ENCODE measurements at regions not wholly inside any gene's neighbourhood (a gene's known extent, or its start where the extent isn't known, plus 50 kb on each side); places are given as distances from the start of the nearest gene placed in this dataset.
"Not testable (repeated sequence)": the region's sequence is repeated elsewhere in the genome, so short reads cannot be mapped to it uniquely, and the experiment has no call there.

GRCh38 chr14:38589747-38590350 is 334.0 kb upstream of the CLEC14A start:
- no peak for DNase-seq (ENCODE audit: low read depth in 2 of 2)

DNA sequence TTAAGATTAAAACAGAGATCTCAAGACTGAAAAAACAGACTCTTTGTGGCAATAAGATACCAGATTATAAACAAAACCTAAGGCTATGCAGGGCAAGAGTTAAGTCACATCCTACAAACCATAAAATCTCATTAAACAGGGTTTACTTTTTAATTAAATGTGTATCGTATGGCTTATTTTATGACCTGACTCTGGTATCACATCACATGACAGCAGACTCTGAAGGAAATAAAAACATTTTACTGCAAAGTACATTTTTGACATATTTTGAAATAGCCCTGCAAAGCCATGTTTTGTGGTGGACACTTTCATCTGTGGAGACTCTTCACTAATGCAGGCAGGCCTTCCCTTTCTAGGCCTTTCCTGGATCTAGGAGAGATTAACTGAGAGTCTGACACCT is 327.6 kb upstream of the CLEC14A start:
- no peak for DNase-seq (ENCODE audit: low read depth in 2 of 2)

GRCh38 chr14:38578278-38578681 is 322.4 kb upstream of the CLEC14A start:
- no peak for DNase-seq (ENCODE audit: low read depth in 2 of 2)

DNA sequence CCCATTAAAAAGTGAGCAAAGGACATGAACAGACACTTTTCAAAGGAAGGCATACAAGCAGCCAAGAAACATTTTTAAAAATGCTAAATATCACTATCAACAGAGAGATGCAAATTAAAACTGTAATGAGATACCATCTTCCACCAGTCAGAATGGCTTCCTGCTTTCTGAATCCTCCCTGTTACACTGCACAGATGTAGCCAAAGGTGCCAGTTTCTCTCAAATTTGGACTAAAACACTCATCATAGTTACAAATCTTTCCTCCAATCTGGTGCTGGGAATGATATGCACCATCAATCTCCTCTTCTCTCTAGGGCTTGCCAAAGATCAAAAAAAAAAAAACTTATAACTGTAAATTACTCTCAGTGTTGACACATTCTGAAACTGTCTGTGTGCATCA is 311.8 kb upstream of the CLEC14A start:
- DNase-seq (ENCODE audit: low read depth in 2 of 2), result no peak

DNA sequence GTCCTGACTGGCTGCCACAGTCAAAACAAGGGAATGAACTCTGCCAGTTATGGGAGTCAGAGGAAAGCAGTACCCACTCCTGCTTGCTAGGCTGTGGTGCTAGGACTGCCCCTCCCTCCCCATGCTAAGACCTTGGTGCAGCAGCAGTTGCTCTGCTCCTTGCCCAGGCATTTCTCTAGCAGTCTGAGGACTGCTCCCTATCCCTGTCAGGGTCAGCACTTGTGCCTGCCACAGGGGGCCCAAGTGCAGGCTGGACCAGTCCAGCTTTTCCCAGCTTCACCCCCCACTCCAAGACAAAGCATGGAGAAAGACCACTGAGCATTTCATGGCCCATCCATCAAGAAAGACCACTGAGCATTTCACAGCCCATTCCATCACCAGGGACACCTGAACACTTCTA is 305.8 kb upstream of the CLEC14A start:
- DNase-seq (ENCODE audit: low read depth in 2 of 2), result no peak

DNA sequence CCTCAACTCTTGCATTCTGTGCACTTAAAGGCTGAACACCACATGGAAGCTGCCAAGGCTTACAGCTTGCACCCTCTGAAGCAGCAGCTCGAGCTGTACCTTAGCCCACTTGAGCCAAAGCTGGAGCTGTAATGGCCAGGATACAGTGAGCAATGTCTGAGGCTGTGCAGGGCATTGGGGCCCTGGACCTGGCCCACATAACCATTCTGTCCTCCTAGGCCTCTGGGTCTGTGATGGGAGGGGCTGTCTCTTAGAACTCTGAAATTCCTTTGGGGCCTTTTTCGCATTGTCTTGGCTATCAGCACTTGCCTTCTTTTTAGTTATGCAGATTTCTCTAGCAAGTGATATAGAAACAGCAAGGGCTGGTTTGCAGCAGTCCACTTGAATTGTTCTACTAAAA is 303.8 kb upstream of the CLEC14A start:
- DNase-seq (ENCODE audit: low read depth in 2 of 2), result no peak

- DNase-seq (ENCODE audit: low read depth in 2 of 2), result not testable (repeated sequence)
Measured at GRCh38 chr14:38557391-38557790, 301.5 kb upstream of the CLEC14A start.

- DNase-seq (ENCODE audit: low read depth in 2 of 2), result no peak
Measured at GRCh38 chr14:38556252-38556651, 300.4 kb upstream of the CLEC14A start.

DNA sequence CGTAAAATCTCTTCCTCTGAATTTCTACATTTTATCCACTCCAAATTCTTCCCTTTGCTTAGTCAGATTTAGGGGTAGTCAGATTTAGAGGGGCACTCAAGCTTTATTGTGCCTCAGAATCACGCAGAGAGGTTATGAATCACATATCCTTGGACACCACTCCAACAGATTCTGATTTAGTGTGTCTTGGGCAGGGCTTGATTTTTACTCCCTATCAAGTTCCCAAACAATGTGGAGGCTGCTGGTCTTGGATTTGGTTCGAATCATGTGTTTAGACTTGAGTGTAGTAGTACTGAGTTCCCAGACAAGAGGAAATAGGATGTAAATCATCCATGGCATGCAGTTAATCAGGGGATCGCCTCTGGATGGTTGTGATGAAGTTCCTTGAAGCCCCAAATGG is 298.1 kb upstream of the CLEC14A start:
- DNase-seq (ENCODE audit: low read depth in 2 of 2), result no peak

DNA sequence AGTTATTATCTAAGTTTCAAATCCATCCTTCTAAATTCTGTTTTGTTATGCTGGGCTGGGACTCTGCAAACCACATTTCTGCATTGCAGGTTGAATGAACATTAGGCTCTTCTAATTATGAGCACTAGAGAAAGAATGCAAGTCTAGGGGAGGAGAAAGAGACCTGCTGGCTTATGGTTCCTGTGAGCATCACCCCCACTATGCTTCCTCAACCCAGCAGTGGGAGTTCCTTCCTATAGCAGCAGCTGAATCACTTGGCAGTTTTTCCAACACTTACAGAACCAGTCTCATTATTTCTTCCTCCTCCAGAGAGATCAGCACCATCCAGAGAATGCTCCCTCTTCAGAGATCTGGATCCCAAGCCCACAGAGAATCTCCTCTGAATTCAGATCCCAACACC is 297.7 kb upstream of the CLEC14A start:
- no peak for DNase-seq (ENCODE audit: low read depth in 2 of 2)

GRCh38 chr14:38549564-38549963 is 293.7 kb upstream of the CLEC14A start:
- DNase-seq (ENCODE audit: low read depth in 2 of 2), result no peak

- DNase-seq (ENCODE audit: low read depth in 2 of 2), result no peak
Measured at GRCh38 chr14:38547961-38548490, 292.1 kb upstream of the CLEC14A start.

GRCh38 chr14:38546932-38547551 is 291.1 kb upstream of the CLEC14A start:
- DNase-seq (ENCODE audit: low read depth in 2 of 2), result no peak

GRCh38 chr14:38544776-38545175 is 288.9 kb upstream of the CLEC14A start:
- no peak for DNase-seq (ENCODE audit: low read depth in 2 of 2)

DNA sequence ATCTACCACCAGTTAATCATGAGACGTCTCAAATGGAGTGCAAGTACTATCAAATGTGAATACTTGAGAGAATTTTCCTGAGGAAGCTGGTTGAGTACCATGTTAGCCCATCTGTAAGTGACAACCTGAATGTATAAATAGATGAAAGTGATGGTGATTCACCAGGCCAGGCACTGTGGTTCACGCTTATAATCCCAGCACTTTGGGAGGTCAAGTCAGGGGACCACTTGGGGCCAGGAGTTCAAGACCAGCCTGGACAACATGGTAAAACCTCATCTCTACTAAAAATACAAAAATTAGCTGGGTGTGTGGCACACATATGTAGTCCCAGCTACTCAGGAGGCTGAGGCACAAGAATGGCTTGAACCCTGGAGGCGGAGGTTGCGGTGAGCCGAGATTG is 288.0 kb upstream of the CLEC14A start:
- DNase-seq (ENCODE audit: low read depth in 2 of 2), result not testable (repeated sequence)

DNA sequence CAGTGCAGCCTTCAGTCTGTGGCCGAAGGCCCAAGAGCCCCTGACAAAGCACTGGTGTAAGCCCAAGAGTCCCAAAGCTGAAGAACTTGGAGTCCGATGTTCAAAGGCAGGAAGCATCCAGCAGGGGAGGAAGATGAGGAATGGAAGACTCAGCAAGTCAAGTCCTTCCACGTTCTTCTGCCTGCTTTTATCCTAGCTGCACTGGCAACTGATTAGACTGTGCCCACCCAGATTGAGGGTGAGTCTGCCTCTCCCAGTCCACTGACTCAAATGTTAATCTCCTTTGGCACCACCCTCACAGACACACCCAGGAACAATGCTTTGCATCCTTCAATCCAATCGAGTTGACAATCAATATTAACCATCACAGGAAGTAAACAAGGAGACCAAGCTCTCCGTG is 282.2 kb upstream of the CLEC14A start:
- not testable (repeated sequence) for DNase-seq (ENCODE audit: low read depth in 2 of 2)

DNA sequence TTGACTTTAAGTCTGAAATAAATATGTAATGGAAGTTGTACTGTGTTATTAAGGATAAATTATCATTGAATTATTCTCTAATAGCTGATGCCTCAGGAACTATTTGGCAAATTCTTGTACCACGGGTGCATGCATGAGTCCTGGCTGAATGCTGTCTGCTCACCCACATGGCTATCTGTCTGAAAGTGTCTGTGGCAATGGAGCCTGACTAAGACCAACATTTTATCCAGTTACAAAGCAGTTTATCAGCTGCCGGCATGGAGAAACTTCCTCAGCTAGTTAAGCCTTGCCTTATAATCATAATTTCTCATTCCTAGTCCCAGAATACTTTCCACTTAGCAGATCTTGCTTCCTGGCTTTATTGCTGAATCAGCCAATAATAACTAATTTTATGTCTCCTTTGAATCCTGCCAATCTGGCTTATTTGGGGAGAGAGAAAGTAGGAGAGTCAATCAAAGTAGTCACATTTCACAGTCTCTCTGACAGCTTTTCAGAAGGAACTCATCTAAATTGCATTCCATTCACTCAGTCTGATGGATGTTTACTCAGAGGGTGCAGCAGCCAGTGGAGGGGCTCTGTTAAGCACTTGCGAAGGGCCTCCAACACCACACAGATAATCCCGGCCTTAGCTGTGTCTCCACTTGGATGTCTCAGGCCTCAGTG is 280.6 kb upstream of the CLEC14A start:
- no peak for DNase-seq (ENCODE audit: low read depth in 2 of 2)

DNA sequence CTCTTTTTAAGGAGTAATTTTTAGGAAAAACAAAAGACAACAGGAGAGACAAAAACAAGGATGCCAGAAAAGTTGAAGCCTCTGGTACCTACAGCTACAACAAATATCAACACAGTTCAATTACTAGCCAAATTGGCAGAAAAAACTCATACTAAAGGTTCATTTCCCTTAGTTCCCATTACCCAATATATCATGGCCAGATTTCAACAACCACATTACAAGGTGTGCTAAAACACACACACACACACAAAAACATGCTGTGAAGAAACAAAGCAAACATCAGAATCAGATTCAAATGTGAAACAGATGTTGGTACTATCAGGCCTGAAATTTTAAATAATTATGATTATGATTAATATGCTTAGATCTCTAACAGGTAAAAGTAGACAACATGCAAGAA is 272.7 kb upstream of the CLEC14A start:
- DNase-seq (ENCODE audit: low read depth in 2 of 2), result no peak

DNA sequence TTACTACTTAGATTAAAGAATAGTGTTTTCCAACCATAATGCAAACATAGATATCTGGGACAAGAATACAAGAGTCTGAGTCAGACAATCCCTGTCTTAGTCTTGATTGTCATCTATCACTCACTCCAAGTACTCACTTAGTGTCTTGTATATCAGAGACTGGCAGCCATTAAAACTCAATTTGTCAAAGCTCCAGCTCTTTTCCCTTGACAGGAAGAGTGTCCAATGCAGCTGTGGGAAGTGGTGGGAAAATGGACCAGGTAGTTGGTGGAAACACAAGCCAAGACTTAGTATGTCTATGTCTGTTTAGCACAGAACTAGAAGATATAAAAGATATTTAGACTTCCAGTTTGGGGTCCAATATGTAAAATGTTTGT is 271.6 kb upstream of the CLEC14A start:
- no peak for DNase-seq (ENCODE audit: low read depth in 2 of 2)

DNA sequence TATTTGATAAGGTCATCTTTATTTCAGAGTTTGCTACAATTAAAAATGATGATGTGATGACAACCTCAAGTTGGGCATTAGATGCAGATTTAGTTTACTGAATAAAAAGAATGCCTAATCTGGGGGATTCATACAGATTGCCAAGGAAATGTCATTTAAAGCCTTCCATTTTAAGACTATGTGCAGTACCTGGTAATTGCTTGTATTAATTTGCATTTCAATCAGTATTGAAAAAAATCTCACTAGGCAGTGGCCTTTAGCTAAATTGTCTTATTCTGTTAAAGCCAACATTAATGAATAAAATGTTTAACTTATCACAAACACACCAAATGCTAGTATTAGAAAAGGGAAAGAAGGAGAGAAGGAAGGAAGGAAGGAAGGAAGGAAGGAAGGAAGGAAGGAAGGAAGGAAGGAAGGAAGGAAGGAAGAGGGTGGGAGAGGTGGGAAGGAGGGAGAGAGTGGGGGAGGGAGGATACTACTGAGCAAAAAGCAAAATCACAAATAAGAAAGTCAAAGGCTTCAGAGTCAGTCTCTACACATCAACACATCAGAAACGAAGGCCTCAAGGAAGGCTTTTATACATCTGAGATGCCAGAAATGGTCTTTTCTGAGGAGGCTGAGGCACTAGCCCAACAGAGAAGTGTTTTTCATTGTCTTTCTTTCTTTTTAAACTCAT is 271.1 kb upstream of the CLEC14A start:
- DNase-seq (ENCODE audit: low read depth in 2 of 2), result no peak

DNA sequence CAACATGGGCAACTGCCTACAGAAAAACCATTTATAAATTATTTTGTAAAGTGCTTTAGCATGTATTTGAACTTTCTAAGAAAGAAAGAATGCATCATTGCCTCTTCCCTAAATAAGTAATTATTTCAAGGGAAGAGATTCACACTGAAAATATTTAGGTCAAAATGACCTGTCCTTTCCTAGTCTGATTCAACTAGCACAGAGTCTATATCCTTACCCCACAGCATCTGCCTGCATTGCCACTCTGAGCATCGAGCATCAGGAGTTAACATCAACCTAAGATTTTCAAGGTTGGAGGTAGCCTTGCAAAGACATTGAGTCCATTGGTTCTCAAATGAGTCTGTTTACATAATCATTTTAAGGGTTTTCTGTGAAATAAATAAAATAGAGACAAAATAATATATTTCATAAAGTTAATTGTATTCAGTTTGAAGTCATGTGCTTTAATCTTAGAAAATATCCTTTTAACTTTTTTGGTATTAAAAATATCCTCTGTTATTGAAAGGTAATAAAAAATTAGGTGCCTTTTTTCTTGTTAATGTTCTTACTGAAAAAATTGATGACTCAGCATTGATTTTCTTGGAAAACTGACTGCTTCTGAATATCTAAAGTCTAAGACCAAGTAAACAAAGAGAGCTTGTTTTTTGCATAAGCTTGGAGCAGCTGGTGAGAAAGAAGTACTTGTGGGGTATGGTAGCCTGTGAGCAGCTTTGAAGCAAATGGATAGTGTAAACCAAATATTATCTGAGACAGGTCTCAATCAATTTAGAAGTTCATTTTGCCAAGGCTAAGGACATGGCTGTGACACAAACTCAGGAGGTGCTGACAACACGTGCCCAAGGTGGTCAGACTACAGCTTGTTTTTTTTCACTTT is 269.0 kb upstream of the CLEC14A start:
- DNase-seq (ENCODE audit: low read depth in 2 of 2), result no peak

DNA sequence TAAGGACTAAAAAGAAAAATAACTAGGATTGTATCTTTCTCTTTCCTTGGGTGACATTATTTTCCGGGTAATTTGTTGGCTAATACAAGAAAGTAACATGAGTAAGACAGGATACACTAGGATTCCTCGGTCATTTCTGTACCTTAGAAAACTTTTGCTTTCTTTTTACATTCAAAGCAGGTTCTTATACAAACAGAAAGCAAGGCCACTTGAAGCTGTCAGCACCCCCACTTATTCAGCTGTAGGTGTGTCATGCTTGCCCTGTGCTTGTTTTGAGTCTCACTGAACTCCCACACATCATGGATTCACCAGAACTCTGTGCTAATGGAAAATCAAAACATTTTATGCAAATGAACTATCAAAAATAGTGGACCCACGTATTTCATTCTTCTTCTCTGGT is 266.8 kb upstream of the CLEC14A start:
- no peak for DNase-seq (ENCODE audit: low read depth in 2 of 2)

Measured in stimulated activated CD8-positive, alpha-beta memory T cell treated with anti-CD3 and anti-CD28 coated beads, Interleukin-7, amount 100 ng/mL, for 1 hour (primary cell).